GM12891 (cell line): ENCODE measurements at regions not wholly inside any gene's neighbourhood (a gene's known extent, or its start where the extent isn't known, plus 50 kb on each side); places are given as distances from the start of the nearest gene placed in this dataset.
"Not testable (repeated sequence)": the region's sequence is repeated elsewhere in the genome, so short reads cannot be mapped to it uniquely, and the experiment has no call there.

Experiments
- POLR2A ChIP-seq: IDR thresholded peaks from 2 replicates; pipeline ENCODE4 v1.6.1; 2011; ENCODE audit warnings: low read depth, low read length, control low read depth
- POLR2AphosphoS5 ChIP-seq: IDR thresholded peaks from 2 replicates; pipeline ENCODE4 v1.6.1; 2011; ENCODE audit warnings: low read depth, low read length, control low read depth
- POU2F2 ChIP-seq: IDR thresholded peaks from 2 replicates; pipeline ENCODE4 v1.6.1; 2011; ENCODE audit warnings: low read depth, mild to moderate bottlenecking, control low read depth, low read length, moderate library complexity
- SPI1 ChIP-seq: IDR thresholded peaks from 2 replicates; pipeline ENCODE4 v1.6.1; 2011; ENCODE audit warnings: low read depth, low read length, control low read depth
- TAF1 ChIP-seq: IDR thresholded peaks from 2 replicates; pipeline ENCODE4 v1.6.1; 2011; ENCODE audit warnings: low read depth, low read length, control low read depth

DNA sequence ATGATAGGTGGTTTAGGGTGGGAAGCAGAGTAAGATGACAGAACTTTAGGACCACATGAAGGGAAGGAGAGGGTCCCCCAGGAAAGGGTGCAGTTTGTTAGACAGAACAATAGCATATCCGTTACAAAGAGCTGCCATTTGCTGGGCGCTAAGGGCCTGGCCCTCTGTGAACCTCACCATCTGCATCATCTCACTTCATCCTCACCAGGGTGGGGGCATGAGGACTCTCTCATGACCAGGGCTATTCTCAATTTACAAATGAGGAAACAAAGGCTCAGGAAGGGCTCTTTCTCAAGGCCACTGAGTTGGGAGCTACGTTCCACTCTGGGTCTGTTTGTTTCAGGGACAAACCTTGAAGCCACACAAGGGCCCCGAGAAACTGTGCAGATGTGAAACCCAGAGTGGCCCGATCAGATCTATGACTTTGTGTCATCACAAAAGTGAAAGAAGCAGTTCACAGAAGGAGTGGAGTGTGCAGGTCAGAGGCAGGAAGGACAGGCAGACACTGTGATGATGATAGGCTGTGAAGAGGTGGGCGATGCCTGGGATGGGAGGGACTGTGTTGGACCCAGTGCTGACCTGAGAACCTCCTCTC is 304.8 kb upstream of the PLGLB2 start:
- not testable (repeated sequence) for TF ChIP-seq POLR2A, SPI1, TAF1, POLR2AphosphoS5, POU2F2
